Mesothelial cell of epicardium (in vitro differentiated cells): ENCODE measurements at regions not wholly inside any gene's neighbourhood (a gene's known extent, or its start where the extent isn't known, plus 50 kb on each side); places are given as distances from the start of the nearest gene placed in this dataset.
"Not testable (repeated sequence)": the region's sequence is repeated elsewhere in the genome, so short reads cannot be mapped to it uniquely, and the experiment has no call there.

Experiments used
- DNase-seq, 2 experiments: peaks; one replicate each; pipeline ENCODE4 v3.0.0; 2021; ENCODE audit warnings: low spot score in 2 of 2; ENCODE audit not compliant: unreplicated experiment in 2 of 2
- H3K27ac Mint-ChIP-seq: 2 replicates; pipeline ENCODE4 v1.8.0; 2021; ENCODE audit warnings: mixed read lengths
- H3K27me3 Mint-ChIP-seq: 2 replicates; pipeline ENCODE4 v1.8.0; 2021; ENCODE audit warnings: low read depth, mixed read lengths
- H3K36me3 Mint-ChIP-seq: 2 replicates; pipeline ENCODE4 v1.8.0; 2021; ENCODE audit warnings: mixed read lengths
- H3K4me1 Mint-ChIP-seq: 2 replicates; pipeline ENCODE4 v1.8.0; 2021; ENCODE audit warnings: mixed read lengths
- H3K4me3 Mint-ChIP-seq: 2 replicates; pipeline ENCODE4 v1.8.0; 2021; ENCODE audit warnings: mild to moderate bottlenecking, moderate library complexity, mixed read lengths
- H3K9me3 Mint-ChIP-seq: 2 replicates; pipeline ENCODE4 v1.8.0; 2021; ENCODE audit warnings: mixed read lengths
- CTCF ChIP-seq: fragments of 200-600 bp; sonication (generic); IDR thresholded peaks from one replicate; pipeline ENCODE4 v1.5.0; 2021; ENCODE audit warnings: antibody characterized with exemption; ENCODE audit not compliant: unreplicated experiment

- H3K9me3 Mint-ChIP-seq = no peaks in the 10 kb centered on the region
- H3K4me1 Mint-ChIP-seq = peaks cover 43% of the 10 kb centered on the region
- no peaks in the 10 kb centered on the region for H3K36me3 Mint-ChIP-seq
- no peak overlapping the region for H3K27ac Mint-ChIP-seq
- no peaks in the 10 kb centered on the region for H3K27me3 Mint-ChIP-seq
- no peak overlapping the region for H3K4me3 Mint-ChIP-seq
- no peak for DNase-seq
- no peak for TF ChIP-seq CTCF
These were observed 262.0 kb downstream of the NUF2 start for GRCh38 chr1:163583661-163584181.

GRCh38 chr1:163585796-163586195 lies 264.0 kb downstream of the NUF2 start:
- no peaks in the 10 kb centered on the region for H3K36me3 Mint-ChIP-seq

GRCh38 chr1:163588796-163589195 lies 267.0 kb downstream of the NUF2 start:
- Mint-ChIP-seq H3K27ac (no peak overlapping the region), H3K4me1 (peaks cover 23% of the 10 kb centered on the region), H3K27me3 (no peaks in the 10 kb centered on the region), H3K36me3 (peaks cover 2% of the 10 kb centered on the region), H3K4me3 (no peak overlapping the region), H3K9me3 (peaks cover 9% of the 10 kb centered on the region)
- no peak for TF ChIP-seq CTCF
- DNase-seq = no peak

More at GRCh38 chr1:163585796-163586195, 264.0 kb downstream of the NUF2 start:
- H3K9me3 Mint-ChIP-seq = no peaks in the 10 kb centered on the region
- no peak for TF ChIP-seq CTCF
- H3K4me3 Mint-ChIP-seq = no peak overlapping the region
- no peak overlapping the region for H3K27ac Mint-ChIP-seq
- DNase-seq = no peak
- H3K4me1 Mint-ChIP-seq = peaks cover 33% of the 10 kb centered on the region
- H3K27me3 Mint-ChIP-seq = no peaks in the 10 kb centered on the region

- Mint-ChIP-seq H3K36me3 (peaks cover 2% of the 10 kb centered on the region), H3K9me3 (peaks cover 9% of the 10 kb centered on the region), H3K4me1 (peaks cover 17% of the 10 kb centered on the region), H3K4me3 (no peak overlapping the region), H3K27me3 (no peaks in the 10 kb centered on the region), H3K27ac (no peak overlapping the region)
- DNase-seq = no peak
- TF ChIP-seq CTCF = no peak
These were observed 268.0 kb downstream of the NUF2 start for GRCh38 chr1:163589735-163590134.

GRCh38 chr1:163591131-163591530 lies 269.4 kb downstream of the NUF2 start:
- not testable (repeated sequence) for H3K9me3 Mint-ChIP-seq, H3K27ac Mint-ChIP-seq, H3K4me3 Mint-ChIP-seq, H3K27me3 Mint-ChIP-seq, H3K36me3 Mint-ChIP-seq, DNase-seq
- peaks cover 10% of the 10 kb centered on the region for H3K4me1 Mint-ChIP-seq

GRCh38 chr1:163592623-163593022 lies 270.9 kb downstream of the NUF2 start:
- H3K4me3 Mint-ChIP-seq, DNase-seq, H3K4me1 Mint-ChIP-seq, H3K27me3 Mint-ChIP-seq, H3K27ac Mint-ChIP-seq, H3K36me3 Mint-ChIP-seq: not testable (repeated sequence)
- H3K9me3 Mint-ChIP-seq = peaks cover 14% of the 10 kb centered on the region

- not testable (repeated sequence) for H3K36me3 Mint-ChIP-seq, H3K4me3 Mint-ChIP-seq
These were observed 274.4 kb downstream of the NUF2 start for GRCh38 chr1:163596106-163596505.

More at GRCh38 chr1:163596106-163596505, 274.4 kb downstream of the NUF2 start:
- not testable (repeated sequence) for DNase-seq, H3K27me3 Mint-ChIP-seq, H3K27ac Mint-ChIP-seq, H3K4me1 Mint-ChIP-seq
- H3K9me3 Mint-ChIP-seq = peaks cover 38% of the 10 kb centered on the region
